Keratinocyte (primary cell): ENCODE measurements at regions not wholly inside any gene's neighbourhood (a gene's known extent, or its start where the extent isn't known, plus 50 kb on each side); places are given as distances from the start of the nearest gene placed in this dataset.
"Not testable (repeated sequence)": the region's sequence is repeated elsewhere in the genome, so short reads cannot be mapped to it uniquely, and the experiment has no call there.

Source experiments
- DNase-seq: peaks from one replicate; pipeline ENCODE4 v3.0.0-alpha.2; 2011; ENCODE audit warnings: low read depth, missing footprints, low spot score
- FAIRE-seq: peaks from 2 replicates; lab custom pipeline; 2011; peaks lifted over from hg19 to GRCh38; lab: Jason Lieb, UNC
- H2AFZ ChIP-seq: 2 replicates; pipeline ENCODE4 v1.6.0; 2012; ENCODE audit warnings: low read length, control low read depth, inconsistent platforms; ENCODE audit not compliant: control insufficient read depth
- H3K27ac ChIP-seq: 2 replicates; pipeline ENCODE4 v1.5.1; 2011; ENCODE audit warnings: low read length; ENCODE audit not compliant: control insufficient read depth, insufficient read depth
- H3K27me3 ChIP-seq: 3 replicates; pipeline ENCODE4 v1.6.0; 2011; ENCODE audit warnings: low read length; ENCODE audit not compliant: control insufficient read depth, insufficient read depth; ENCODE audit errors: extremely low read depth
- H3K36me3 ChIP-seq, 2 experiments: 2 replicates in 1 of 2; 3 replicates in 1 of 2; pipeline ENCODE4 v1.5.1; 2011; ENCODE audit warnings: low read length in 2 of 2, mild to moderate bottlenecking in 1 of 2; ENCODE audit not compliant: control insufficient read depth in 2 of 2, insufficient read depth in 2 of 2; ENCODE audit errors: extremely low read depth in 1 of 2
- H3K4me1 ChIP-seq: 3 replicates; pipeline ENCODE4 v1.5.1; 2011; ENCODE audit warnings: low read length; ENCODE audit not compliant: control insufficient read depth, insufficient read depth; ENCODE audit errors: extremely low read depth
- H3K4me2 ChIP-seq: 3 replicates; pipeline ENCODE4 v1.6.0; 2011; ENCODE audit warnings: low read depth, low read length; ENCODE audit not compliant: control insufficient read depth, insufficient read depth; ENCODE audit errors: extremely low read depth
- H3K4me3 ChIP-seq, 3 experiments: fragments of 200-600 bp in 1 of 3; sonication (generic) in 1 of 3; 2 replicates in 2 of 3; 3 replicates in 1 of 3; pipeline ENCODE4 v1.5.1; 2011 to 2016; ENCODE audit warnings: low read length in 3 of 3, mild to moderate bottlenecking in 3 of 3, control low read depth in 2 of 3, inconsistent platforms in 1 of 3, low read depth in 1 of 3, mixed read lengths in 1 of 3, mixed run types in 1 of 3, moderate library complexity in 1 of 3; ENCODE audit not compliant: control insufficient read depth in 2 of 3, insufficient read depth in 2 of 3; ENCODE audit errors: extremely low read depth in 1 of 3
- H3K79me2 ChIP-seq: 2 replicates; pipeline ENCODE4 v1.6.0; 2012; ENCODE audit warnings: low read length; ENCODE audit not compliant: control insufficient read depth, insufficient read depth
- H3K9ac ChIP-seq: 3 replicates; pipeline ENCODE4 v1.6.0; 2011; ENCODE audit warnings: low read length; ENCODE audit not compliant: control insufficient read depth, insufficient read depth; ENCODE audit errors: extremely low read depth
- H3K9me1 ChIP-seq: 3 replicates; pipeline ENCODE4 v1.6.0; 2011; ENCODE audit warnings: low read length; ENCODE audit not compliant: control insufficient read depth, insufficient read depth; ENCODE audit errors: extremely low read depth
- H3K9me3 ChIP-seq: 2 replicates; pipeline ENCODE4 v1.5.1; 2012; ENCODE audit warnings: low read depth, low read length; ENCODE audit not compliant: control insufficient read depth
- H4K20me1 ChIP-seq: 3 replicates; pipeline ENCODE4 v1.6.0; 2011; ENCODE audit warnings: low read length; ENCODE audit not compliant: control insufficient read depth, insufficient read depth; ENCODE audit errors: extremely low read depth
- CTCF ChIP-seq, 3 experiments: IDR thresholded peaks in 1 of 3; conservative IDR thresholded peaks in 1 of 3; optimal IDR thresholded peaks in 1 of 3; 2 replicates in 2 of 3; 3 replicates in 1 of 3; pipeline versions ENCODE3 to v1.5.1; 2011; ENCODE audit warnings: low read length in 3 of 3, mild to moderate bottlenecking in 3 of 3, moderate library complexity in 2 of 3, control low read depth in 1 of 3, inconsistent platforms in 1 of 3; ENCODE audit not compliant: insufficient read depth in 2 of 3; ENCODE audit errors: extremely low read depth in 1 of 3
- EZH2 ChIP-seq: IDR thresholded peaks from one replicate; pipeline ENCODE4 v1.6.1; 2012; ENCODE audit warnings: inconsistent platforms, mild to moderate bottlenecking, low read length, moderate library complexity
- dilution Hi-C: fragments of 300-500 bp; cut with MboI; formaldehyde crosslinking; loops from one replicate; pipeline ENCODE4 v1.7.0; 2020; ENCODE audit warnings: low sequenced_read_pairs; ENCODE audit not compliant: extremely low pct_ligation_motif_present

GRCh38 chr1:43104027-43104763 is 67.9 kb downstream of the EBNA1BP2 start:
- H3K9ac ChIP-seq, result no peak overlapping the region

GRCh38 chr1:43101061-43101460 is 71.0 kb downstream of the EBNA1BP2 start:
- DNase-seq, result no peak
- no peaks in the 10 kb centered on the region for H3K4me1 ChIP-seq
- no peak overlapping the region for H2AFZ ChIP-seq
- no peak overlapping the region for H3K4me2 ChIP-seq
- no peak for FAIRE-seq
- no peaks in the 10 kb centered on the region for H3K36me3 ChIP-seq
- TF ChIP-seq EZH2, result no peak
- H4K20me1 ChIP-seq, result no peaks in the 10 kb centered on the region
- H3K4me3 ChIP-seq, result no peak overlapping the region
- H3K27ac ChIP-seq, result no peak overlapping the region
- no peaks in the 10 kb centered on the region for H3K27me3 ChIP-seq
- dilution Hi-C loops, result no loop called here
- no peaks in the 10 kb centered on the region for H3K79me2 ChIP-seq
- no peak overlapping the region for H3K9ac ChIP-seq
- H3K9me1 ChIP-seq, result no peaks in the 10 kb centered on the region
- peaks cover 2% of the 10 kb centered on the region for H3K9me3 ChIP-seq

More at GRCh38 chr1:43104027-43104763, 67.9 kb downstream of the EBNA1BP2 start:
- Histone ChIP-seq H3K4me2 (no peak overlapping the region), H3K36me3 (no peaks in the 10 kb centered on the region), H3K27ac (no peak overlapping the region), H3K9me1 (no peaks in the 10 kb centered on the region), H3K79me2 (no peaks in the 10 kb centered on the region), H3K4me1 (no peaks in the 10 kb centered on the region), H3K4me3 (no peak overlapping the region), H3K27me3 (no peaks in the 10 kb centered on the region), H3K9me3 (peaks cover 5% of the 10 kb centered on the region), H4K20me1 (no peaks in the 10 kb centered on the region), H2AFZ (no peak overlapping the region)
- dilution Hi-C loops, result no loop called here
- TF ChIP-seq EZH2 (no peak), CTCF (optimal IDR thresholded peaks at IDR 0.05 in 1 of 3, IDR thresholded peaks at IDR 0.05 in 1 of 3, conservative IDR thresholded peaks at IDR 0.05 in 1 of 3; ENCODE audit: extremely low read depth in 1 of 3, insufficient read depth in 2 of 3, low read length in 3 of 3) (no peak)
- FAIRE-seq (no peak), DNase-seq (no peak)

- no peak for FAIRE-seq
- H3K9ac ChIP-seq, result no peak overlapping the region
- no peak for TF ChIP-seq EZH2
- no peak for TF ChIP-seq CTCF (optimal IDR thresholded peaks at IDR 0.05 in 1 of 3, IDR thresholded peaks at IDR 0.05 in 1 of 3, conservative IDR thresholded peaks at IDR 0.05 in 1 of 3; ENCODE audit: extremely low read depth in 1 of 3, insufficient read depth in 2 of 3, low read length in 3 of 3)
These were observed 73.9 kb downstream of the EBNA1BP2 start for GRCh38 chr1:43098200-43098599.

GRCh38 chr1:43096528-43096927 is 75.6 kb downstream of the EBNA1BP2 start:
- FAIRE-seq, H3K4me1 ChIP-seq, H3K79me2 ChIP-seq, H2AFZ ChIP-seq, H3K27ac ChIP-seq, dilution Hi-C loops, H3K4me3 ChIP-seq, H3K36me3 ChIP-seq, H3K9ac ChIP-seq, H3K27me3 ChIP-seq, H3K9me1 ChIP-seq, H3K4me2 ChIP-seq, H4K20me1 ChIP-seq, H3K9me3 ChIP-seq, DNase-seq: not testable (repeated sequence)

More at GRCh38 chr1:43098200-43098599, 73.9 kb downstream of the EBNA1BP2 start:
- Histone ChIP-seq H3K4me2 (no peak overlapping the region), H3K4me1 (no peaks in the 10 kb centered on the region), H3K4me3 (no peak overlapping the region), H3K9me3 (peaks cover 2% of the 10 kb centered on the region), H3K79me2 (no peaks in the 10 kb centered on the region), H3K27ac (no peak overlapping the region), H3K36me3 (no peaks in the 10 kb centered on the region), H2AFZ (no peak overlapping the region), H3K9me1 (no peaks in the 10 kb centered on the region), H3K27me3 (no peaks in the 10 kb centered on the region), H4K20me1 (no peaks in the 10 kb centered on the region)
- no peak for DNase-seq
- dilution Hi-C loops, result no loop called here
